GM10266 (cell line): ENCODE measurements at regions not wholly inside any gene's neighbourhood (a gene's known extent, or its start where the extent isn't known, plus 50 kb on each side); places are given as distances from the start of the nearest gene placed in this dataset.

Experiments used
- DNase-seq: peaks from one replicate; pipeline ENCODE4 v3.0.0; 2012; ENCODE audit errors: extremely low spot score
- TF ChIP-seq, protein P1 (sequence below): IDR thresholded peaks from 2 replicates; pipeline ENCODE4 v1.5.1; 2012; ENCODE audit warnings: mild to moderate bottlenecking, low read depth; ENCODE audit not compliant: control insufficient read depth, insufficient read depth; ENCODE audit errors: missing control alignments

DNA sequence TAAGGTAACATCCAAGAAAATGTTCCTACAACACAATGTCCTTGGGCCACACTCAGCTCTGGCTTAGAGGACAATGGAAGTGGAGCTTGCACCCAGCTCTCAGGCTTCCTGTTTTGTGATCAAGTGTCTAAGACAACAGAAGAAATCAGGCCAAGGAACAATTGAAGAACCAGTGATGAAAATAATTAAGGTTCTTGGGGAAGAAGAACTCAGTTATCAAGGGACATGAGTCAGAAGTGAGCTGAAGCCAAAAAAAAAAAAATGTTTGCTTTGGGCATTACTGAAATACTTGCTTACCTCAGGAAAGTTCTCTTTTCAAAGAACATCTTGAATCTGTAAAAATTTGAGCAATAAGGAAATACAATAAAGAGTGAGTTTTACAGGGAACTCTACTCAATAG, 299.0 kb downstream of the FBXO15 start:
- no peak for DNase-seq
- TF ChIP-seq, protein P1, sequence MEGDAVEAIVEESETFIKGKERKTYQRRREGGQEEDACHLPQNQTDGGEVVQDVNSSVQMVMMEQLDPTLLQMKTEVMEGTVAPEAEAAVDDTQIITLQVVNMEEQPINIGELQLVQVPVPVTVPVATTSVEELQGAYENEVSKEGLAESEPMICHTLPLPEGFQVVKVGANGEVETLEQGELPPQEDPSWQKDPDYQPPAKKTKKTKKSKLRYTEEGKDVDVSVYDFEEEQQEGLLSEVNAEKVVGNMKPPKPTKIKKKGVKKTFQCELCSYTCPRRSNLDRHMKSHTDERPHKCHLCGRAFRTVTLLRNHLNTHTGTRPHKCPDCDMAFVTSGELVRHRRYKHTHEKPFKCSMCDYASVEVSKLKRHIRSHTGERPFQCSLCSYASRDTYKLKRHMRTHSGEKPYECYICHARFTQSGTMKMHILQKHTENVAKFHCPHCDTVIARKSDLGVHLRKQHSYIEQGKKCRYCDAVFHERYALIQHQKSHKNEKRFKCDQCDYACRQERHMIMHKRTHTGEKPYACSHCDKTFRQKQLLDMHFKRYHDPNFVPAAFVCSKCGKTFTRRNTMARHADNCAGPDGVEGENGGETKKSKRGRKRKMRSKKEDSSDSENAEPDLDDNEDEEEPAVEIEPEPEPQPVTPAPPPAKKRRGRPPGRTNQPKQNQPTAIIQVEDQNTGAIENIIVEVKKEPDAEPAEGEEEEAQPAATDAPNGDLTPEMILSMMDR, result no peak

DNA sequence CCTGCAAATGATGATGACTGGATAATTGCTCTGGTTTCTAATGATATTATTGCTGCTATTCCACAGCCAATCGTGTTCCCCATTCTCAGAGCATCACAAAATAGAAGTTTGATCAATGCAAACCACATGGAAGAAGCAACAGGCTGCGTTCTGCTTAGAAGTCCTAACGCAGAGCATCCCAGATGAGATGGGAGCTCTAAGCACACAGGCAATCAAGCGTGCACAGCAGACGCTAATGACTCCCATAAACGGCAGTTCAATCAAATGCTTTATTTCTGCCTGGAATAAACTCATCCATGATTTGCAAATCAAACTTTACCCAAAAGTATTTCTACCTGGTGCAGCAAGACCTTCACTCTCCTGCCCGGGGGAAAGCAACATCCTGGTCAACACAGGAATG, 304.2 kb downstream of the FBXO15 start:
- DNase-seq, result no peak
- TF ChIP-seq, protein P1, result no peak

DNA sequence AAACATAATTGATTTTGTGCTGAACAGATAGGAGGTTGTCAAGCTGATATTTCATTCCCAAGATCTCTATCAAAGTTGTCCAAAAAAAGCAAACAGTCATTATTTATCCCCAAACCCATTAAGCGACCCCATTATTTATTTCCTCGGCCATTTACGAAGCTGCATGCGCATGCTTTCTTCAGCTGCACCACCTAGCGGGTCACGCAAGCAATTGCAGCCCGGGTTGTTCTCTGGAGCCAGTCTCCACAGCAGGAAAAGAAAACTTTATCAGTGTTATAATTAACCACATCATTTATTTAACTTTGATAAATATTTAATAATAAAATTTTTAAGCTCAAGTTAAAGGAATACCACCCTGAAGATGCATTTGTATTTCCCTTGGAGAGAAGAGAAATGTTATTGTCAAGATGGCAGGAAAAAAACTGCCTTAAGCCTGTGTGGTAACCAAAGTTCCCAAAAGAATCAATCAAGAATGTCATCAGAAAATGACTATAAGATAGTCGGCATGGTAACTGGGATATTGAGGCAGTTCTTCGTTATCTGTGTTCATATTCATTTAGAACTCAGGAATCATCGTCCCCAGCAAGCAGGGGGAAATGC, 304.7 kb downstream of the FBXO15 start:
- peak; percentile 44 for DNase-seq
- TF ChIP-seq, protein P1, result peak; percentile 91

DNA sequence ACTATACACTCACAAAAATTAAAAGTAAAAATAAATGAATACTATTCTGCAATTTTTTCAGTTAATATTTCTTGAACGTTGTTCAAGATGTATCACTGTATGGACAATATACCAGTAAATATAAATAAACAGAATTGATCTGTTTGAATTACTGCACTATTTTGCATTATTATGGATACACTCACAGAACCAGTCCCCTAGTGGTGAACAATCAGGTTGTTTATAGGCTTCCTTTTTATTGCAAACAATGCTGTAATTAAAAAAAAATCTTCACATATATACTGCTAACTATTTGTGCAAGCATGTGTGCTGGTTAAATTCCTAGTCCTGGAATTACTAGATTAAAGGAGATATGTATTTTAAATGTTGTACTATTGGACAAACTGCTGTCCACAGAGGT, 306.0 kb downstream of the FBXO15 start:
- no peak for DNase-seq
- TF ChIP-seq, protein P1, result no peak

DNA sequence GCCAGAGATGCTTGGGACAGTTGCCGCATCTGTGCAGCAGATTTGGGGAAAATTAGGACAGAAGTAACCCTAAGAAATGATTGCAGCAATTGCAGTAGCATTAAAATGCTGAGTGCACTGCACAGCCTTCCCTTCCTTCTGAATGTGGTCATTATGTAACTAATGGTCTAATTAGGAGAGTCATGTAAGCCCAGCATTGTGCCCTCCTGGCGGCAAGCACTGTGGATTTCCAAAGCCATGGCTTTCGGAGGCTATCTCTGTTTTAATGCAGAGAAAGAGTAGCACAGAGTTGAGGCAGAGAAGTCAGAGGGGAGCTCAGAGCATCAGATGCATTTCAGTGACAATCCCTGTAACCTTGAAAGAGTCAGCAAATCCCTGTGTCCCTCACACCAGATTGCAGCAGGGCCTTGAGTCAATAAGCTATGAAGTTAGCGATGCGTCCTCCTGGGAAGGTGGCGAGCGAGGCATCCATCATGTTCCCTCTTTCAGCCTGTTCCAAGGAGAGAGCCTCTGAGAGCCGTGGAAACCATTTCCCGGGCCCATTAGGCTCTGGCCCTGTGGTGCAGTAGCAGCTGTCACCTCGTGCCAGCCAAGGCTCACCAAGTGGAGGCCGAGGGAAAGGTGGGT, 307.2 kb downstream of the FBXO15 start:
- DNase-seq, result no peak
- TF ChIP-seq, protein P1, result no peak

DNA sequence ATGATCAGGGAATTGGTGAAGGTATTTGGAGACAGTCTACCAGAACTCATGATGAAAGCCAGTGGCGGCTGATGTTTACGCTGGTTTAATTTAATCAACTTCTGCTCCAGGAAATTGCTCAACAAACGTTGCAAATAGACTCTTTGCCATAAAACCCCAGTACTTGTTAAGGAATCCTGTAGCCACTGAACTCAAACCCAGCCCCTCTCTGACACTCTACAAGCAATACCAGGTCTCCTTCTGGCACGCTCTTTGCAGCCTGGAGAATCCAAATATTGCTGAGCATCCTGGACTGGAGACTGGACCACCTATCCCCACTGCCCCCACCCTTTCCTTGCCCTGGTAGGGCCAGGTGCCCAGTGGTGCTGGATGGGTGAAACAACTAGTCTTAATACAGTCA, 308.2 kb downstream of the FBXO15 start:
- no peak for DNase-seq
- TF ChIP-seq, protein P1, result no peak

DNA sequence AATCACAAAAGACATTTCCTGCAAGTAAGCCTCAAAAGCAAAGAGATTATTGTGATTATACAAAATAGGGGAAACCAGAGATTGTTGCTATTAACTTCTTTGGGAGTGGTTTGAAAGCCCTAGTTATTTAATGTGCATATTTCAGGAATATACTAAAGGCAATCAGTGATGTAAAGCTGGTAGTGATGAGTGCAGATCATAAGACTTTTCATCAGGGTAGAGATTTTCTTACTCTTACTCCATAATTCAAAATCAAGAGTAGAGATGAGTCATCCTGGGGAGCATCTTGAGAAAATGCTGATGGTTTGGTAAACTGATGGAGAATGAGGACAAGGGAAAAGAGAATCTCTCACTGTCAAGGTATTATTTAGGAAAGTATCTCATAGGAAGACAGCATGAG, 309.5 kb downstream of the FBXO15 start:
- TF ChIP-seq, protein P1, result no peak
- DNase-seq, result no peak
